Neural cell (in vitro differentiated cells): ENCODE measurements at regions not wholly inside any gene's neighbourhood (a gene's known extent, or its start where the extent isn't known, plus 50 kb on each side); places are given as distances from the start of the nearest gene placed in this dataset.

ENCODE experiments used
- H2AFZ ChIP-seq: fragments of 200-600, 300-800 bp; sonication (generic), shearing (Covaris generic); 2 replicates; pipeline ENCODE4 v1.6.0; 2014; ENCODE audit warnings: low read depth, mild to moderate bottlenecking, antibody characterized with exemption, low read length, moderate library complexity
- H3F3A ChIP-seq: fragments of 200-600 bp; shearing (Covaris generic); 2 replicates; pipeline ENCODE4 v1.6.1; 2016; ENCODE audit warnings: mild to moderate bottlenecking, moderate library complexity, mixed read lengths, antibody characterized with exemption, low read length; ENCODE audit not compliant: insufficient read depth, poor library complexity, severe bottlenecking
- H3K27ac ChIP-seq: fragments of 200-600, 300-800 bp; sonication (generic), shearing (Covaris generic); 2 replicates; pipeline ENCODE4 v1.5.1; 2014; ENCODE audit warnings: mild to moderate bottlenecking, low read length, moderate library complexity
- H3K27me3 ChIP-seq: fragments of 300-800, 200-600 bp; sonication (generic), shearing (Covaris generic); 2 replicates; pipeline ENCODE4 v1.6.0; 2014; ENCODE audit warnings: mild to moderate bottlenecking, low read depth, low read length, moderate library complexity; ENCODE audit not compliant: insufficient read depth
- H3K36me3 ChIP-seq: fragments of 300-800, 200-600 bp; sonication (generic), shearing (Covaris generic); 2 replicates; pipeline ENCODE4 v1.5.1; 2014; ENCODE audit warnings: mild to moderate bottlenecking, antibody characterized with exemption, low read length, moderate library complexity; ENCODE audit not compliant: insufficient read depth
- H3K4me2 ChIP-seq: fragments of 300-800, 200-600 bp; sonication (generic), shearing (Covaris generic); 2 replicates; pipeline ENCODE4 v1.6.0; 2014; ENCODE audit warnings: mild to moderate bottlenecking, low read length
- H3K4me3 ChIP-seq: fragments of 300-800, 200-600 bp; sonication (generic), shearing (Covaris generic); 2 replicates; pipeline ENCODE4 v1.5.1; 2014; ENCODE audit warnings: mild to moderate bottlenecking, low read length, moderate library complexity
- H3K79me2 ChIP-seq: fragments of 200-600 bp; shearing (Covaris generic); replicated peaks from 2 replicates; pipeline ENCODE4 v1.6.0; 2014; ENCODE audit warnings: mild to moderate bottlenecking, low read length, moderate library complexity; ENCODE audit not compliant: insufficient read depth
- H3K9ac ChIP-seq: fragments of 300-800, 200-600 bp; sonication (generic), shearing (Covaris generic); 2 replicates; pipeline ENCODE4 v1.6.1; 2016; ENCODE audit warnings: mild to moderate bottlenecking, low read length, mixed read lengths
- H3K9me2 ChIP-seq: fragments of 200-600 bp; shearing (Covaris generic); 2 replicates; pipeline ENCODE4 v1.6.1; 2016; ENCODE audit warnings: mild to moderate bottlenecking, low read length, mixed read lengths; ENCODE audit not compliant: insufficient read depth
- H3K9me3 ChIP-seq: fragments of 200-600, 300-800 bp; sonication (generic), shearing (Covaris generic); 2 replicates; pipeline ENCODE4 v1.6.1; 2016; ENCODE audit warnings: mild to moderate bottlenecking, mixed run types, low read length, moderate library complexity, mixed read lengths
- H4K20me1 ChIP-seq: fragments of 200-600 bp; shearing (Covaris generic); 2 replicates; pipeline ENCODE4 v1.6.1; 2016; ENCODE audit warnings: mild to moderate bottlenecking, mixed run types; ENCODE audit not compliant: insufficient read depth
- EP300 ChIP-seq: fragments of 450-650 bp; conservative IDR thresholded peaks from 2 replicates; pipeline ENCODE4 v1.6.1; 2014; ENCODE audit warnings: antibody characterized with exemption, mild to moderate bottlenecking, moderate library complexity; ENCODE audit not compliant: poor library complexity, severe bottlenecking
- EZH2 ChIP-seq: fragments of 200-600, 300-800 bp; shearing (Covaris generic), sonication (generic); IDR thresholded peaks from 2 replicates; pipeline ENCODE4 v1.6.1; 2014; ENCODE audit warnings: antibody characterized with exemption, low read length, borderline replicate concordance, mild to moderate bottlenecking; ENCODE audit not compliant: insufficient read depth, poor library complexity, severe bottlenecking
- MXI1 ChIP-seq: fragments of 450-650 bp; conservative IDR thresholded peaks from 2 replicates; pipeline ENCODE4 v1.6.1; 2014; ENCODE audit warnings: antibody characterized with exemption, mild to moderate bottlenecking; ENCODE audit not compliant: poor library complexity, severe bottlenecking
- POLR2AphosphoS5 ChIP-seq: IDR thresholded peaks from 2 replicates; pipeline ENCODE4 v1.6.1; 2012
- RAD21 ChIP-seq: fragments of 450-650 bp; conservative IDR thresholded peaks from 2 replicates; pipeline ENCODE4 v1.6.1; 2014; ENCODE audit warnings: antibody characterized with exemption, mild to moderate bottlenecking, moderate library complexity
- REST ChIP-seq: IDR thresholded peaks from 2 replicates; pipeline ENCODE4 v1.6.1; 2012; ENCODE audit warnings: borderline replicate concordance
- SMC3 ChIP-seq: fragments of 450-650 bp; conservative IDR thresholded peaks from 2 replicates; pipeline ENCODE4 v1.6.1; 2014; ENCODE audit warnings: antibody characterized with exemption, mild to moderate bottlenecking, moderate library complexity; ENCODE audit not compliant: poor library complexity
- TAF1 ChIP-seq: IDR thresholded peaks from 2 replicates; pipeline ENCODE4 v1.6.1; 2012; ENCODE audit warnings: low read depth
- TF ChIP-seq, protein P1 (sequence below): fragments of 450-650 bp; IDR thresholded peaks from 2 replicates; pipeline ENCODE4 v1.5.1; 2014; ENCODE audit warnings: antibody characterized with exemption, mild to moderate bottlenecking, moderate library complexity; ENCODE audit not compliant: poor library complexity, severe bottlenecking

DNA sequence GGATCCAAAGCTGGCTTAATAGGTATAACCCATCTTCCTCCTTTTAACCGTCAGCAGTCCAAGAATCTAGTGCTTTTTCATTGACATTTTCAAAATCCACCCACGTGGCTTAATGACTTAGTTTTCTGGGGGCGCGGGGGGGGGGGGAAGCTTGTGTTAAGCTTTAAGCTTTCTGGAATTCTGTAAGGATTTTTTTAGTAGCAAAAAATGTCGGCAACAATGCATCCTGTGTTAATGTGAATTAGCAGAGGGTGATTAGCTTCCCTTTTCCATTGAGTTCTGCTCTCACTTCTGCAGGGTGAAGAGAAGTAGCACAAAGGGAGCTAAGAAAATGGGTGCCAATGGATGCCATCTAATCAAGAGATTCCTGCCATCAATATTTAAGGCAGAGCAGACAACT is 348.2 kb downstream of the SAMD5 start:
- Histone ChIP-seq H3K4me3 (no peak overlapping the region), H3F3A (no peaks in the 10 kb centered on the region), H3K9me3 (no peaks in the 10 kb centered on the region), H2AFZ (no peak overlapping the region), H3K27ac (no peak overlapping the region), H3K27me3 (no peaks in the 10 kb centered on the region), H4K20me1 (no peaks in the 10 kb centered on the region), H3K36me3 (no peaks in the 10 kb centered on the region), H3K79me2 (no peaks in the 10 kb centered on the region), H3K9ac (no peak overlapping the region), H3K4me2 (no peak overlapping the region), H3K9me2 (no peaks in the 10 kb centered on the region)
- no peak for TF ChIP-seq POLR2AphosphoS5
- TF ChIP-seq TAF1: no peak
- TF ChIP-seq, protein P1, sequence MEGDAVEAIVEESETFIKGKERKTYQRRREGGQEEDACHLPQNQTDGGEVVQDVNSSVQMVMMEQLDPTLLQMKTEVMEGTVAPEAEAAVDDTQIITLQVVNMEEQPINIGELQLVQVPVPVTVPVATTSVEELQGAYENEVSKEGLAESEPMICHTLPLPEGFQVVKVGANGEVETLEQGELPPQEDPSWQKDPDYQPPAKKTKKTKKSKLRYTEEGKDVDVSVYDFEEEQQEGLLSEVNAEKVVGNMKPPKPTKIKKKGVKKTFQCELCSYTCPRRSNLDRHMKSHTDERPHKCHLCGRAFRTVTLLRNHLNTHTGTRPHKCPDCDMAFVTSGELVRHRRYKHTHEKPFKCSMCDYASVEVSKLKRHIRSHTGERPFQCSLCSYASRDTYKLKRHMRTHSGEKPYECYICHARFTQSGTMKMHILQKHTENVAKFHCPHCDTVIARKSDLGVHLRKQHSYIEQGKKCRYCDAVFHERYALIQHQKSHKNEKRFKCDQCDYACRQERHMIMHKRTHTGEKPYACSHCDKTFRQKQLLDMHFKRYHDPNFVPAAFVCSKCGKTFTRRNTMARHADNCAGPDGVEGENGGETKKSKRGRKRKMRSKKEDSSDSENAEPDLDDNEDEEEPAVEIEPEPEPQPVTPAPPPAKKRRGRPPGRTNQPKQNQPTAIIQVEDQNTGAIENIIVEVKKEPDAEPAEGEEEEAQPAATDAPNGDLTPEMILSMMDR: no peak
- TF ChIP-seq EZH2: no peak
- TF ChIP-seq RAD21: no peak
- no peak for TF ChIP-seq EP300
- no peak for TF ChIP-seq MXI1
- TF ChIP-seq REST: no peak
- TF ChIP-seq SMC3: no peak

GRCh38 chr6:147858421-147858820 is 349.9 kb downstream of the SAMD5 start:
- Histone ChIP-seq H3K79me2 (no peaks in the 10 kb centered on the region), H3K27me3 (no peaks in the 10 kb centered on the region), H3K4me2 (no peak overlapping the region), H4K20me1 (no peaks in the 10 kb centered on the region), H2AFZ (no peak overlapping the region), H3K4me3 (no peak overlapping the region), H3K9ac (no peak overlapping the region), H3K27ac (no peak overlapping the region), H3F3A (no peaks in the 10 kb centered on the region), H3K36me3 (no peaks in the 10 kb centered on the region), H3K9me2 (no peaks in the 10 kb centered on the region), H3K9me3 (no peaks in the 10 kb centered on the region)
- no peak for TF ChIP-seq MXI1
- no peak for TF ChIP-seq RAD21
- no peak for TF ChIP-seq REST
- TF ChIP-seq, protein P1: no peak
- TF ChIP-seq SMC3: no peak
- TF ChIP-seq TAF1: no peak
- TF ChIP-seq EP300: no peak
- no peak for TF ChIP-seq POLR2AphosphoS5
- TF ChIP-seq EZH2: no peak
